ENCODE measurements at regions not wholly inside any gene's neighbourhood (a gene's known extent, or its start where the extent isn't known, plus 50 kb on each side); places are given as distances from the start of the nearest gene placed in this dataset.

- no peak overlapping the region for H3K27ac ChIP-seq (ENCODE audit: insufficient read depth, low read depth, low read length, poor library complexity, severe bottlenecking)
- H3K4me3 ChIP-seq (ENCODE audit: insufficient read depth, low read depth, low read length), result no peak overlapping the region
- no peaks in the 10 kb centered on the region for H3K9me3 ChIP-seq (ENCODE audit: control insufficient read depth, low read length)
- H3K36me3 ChIP-seq (ENCODE audit: control insufficient read depth, insufficient read depth, low read length), result no peaks in the 10 kb centered on the region
- 71 to 100% methylated on average over 1 of the region's 1 CpG for WGBS, 2 experiments
- H3K4me1 ChIP-seq (ENCODE audit: control insufficient read depth, insufficient read depth, low read length), result peaks cover 11% of the 10 kb centered on the region
- H3K27me3 ChIP-seq (ENCODE audit: control insufficient read depth, insufficient read depth, low read length, poor library complexity, severe bottlenecking), result no peaks in the 10 kb centered on the region
Measured at GRCh38 chr10:118110750-118111149, 64.0 kb upstream of the RAB11FIP2 start.

DNA sequence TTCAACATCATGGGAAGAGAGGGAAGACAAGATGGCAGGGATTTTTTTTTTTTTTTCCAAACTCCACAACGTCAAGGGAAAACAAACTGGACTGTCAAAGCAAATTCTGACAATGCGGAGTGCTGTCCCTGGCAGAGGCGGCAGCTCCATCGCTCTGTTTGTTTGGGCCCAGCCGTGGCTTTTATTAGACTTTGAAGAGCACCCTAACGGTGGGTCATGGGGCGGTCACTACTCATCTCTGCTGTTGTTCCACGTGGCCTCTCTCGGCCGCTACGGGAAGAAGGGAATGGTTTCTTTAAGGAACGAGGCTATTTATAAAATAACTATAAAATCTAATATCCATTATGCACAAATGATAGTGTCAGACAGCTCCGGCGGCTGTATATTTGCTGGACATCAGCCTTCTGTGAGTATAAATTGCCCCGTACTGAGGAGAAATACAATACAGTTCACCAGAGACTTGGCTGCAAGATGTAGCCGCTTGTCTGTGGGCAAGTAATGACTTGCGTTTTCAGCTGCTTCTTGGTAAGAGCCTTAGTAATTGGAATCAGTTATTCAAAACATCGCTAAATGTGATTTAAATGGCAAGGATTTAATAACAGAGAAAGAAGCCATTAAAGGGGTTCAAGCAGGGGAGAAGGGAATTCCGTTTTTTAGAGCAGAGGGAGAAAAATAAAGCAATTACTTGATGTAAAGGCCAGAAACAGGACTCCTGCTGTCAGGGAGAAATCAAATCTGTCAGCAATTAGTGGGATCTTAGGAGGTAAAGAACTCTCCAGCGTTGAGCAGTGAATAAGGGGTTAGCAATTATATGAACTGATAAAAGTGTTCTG, 61.7 kb upstream of the RAB11FIP2 start:
- no peaks in the 10 kb centered on the region for H3K36me3 ChIP-seq (ENCODE audit: control insufficient read depth, insufficient read depth, low read length)
- peaks cover 11% of the 10 kb centered on the region for H3K4me1 ChIP-seq (ENCODE audit: control insufficient read depth, insufficient read depth, low read length)
- H3K27me3 ChIP-seq (ENCODE audit: control insufficient read depth, insufficient read depth, low read length, poor library complexity, severe bottlenecking), result no peaks in the 10 kb centered on the region
- H3K4me3 ChIP-seq (ENCODE audit: insufficient read depth, low read depth, low read length), result no peak overlapping the region
- no peak overlapping the region for H3K27ac ChIP-seq (ENCODE audit: insufficient read depth, low read depth, low read length, poor library complexity, severe bottlenecking)
- no peaks in the 10 kb centered on the region for H3K9me3 ChIP-seq (ENCODE audit: control insufficient read depth, low read length)
- WGBS, 2 experiments, result 74 to 80% methylated on average over 16 of the region's 20 CpGs

DNA sequence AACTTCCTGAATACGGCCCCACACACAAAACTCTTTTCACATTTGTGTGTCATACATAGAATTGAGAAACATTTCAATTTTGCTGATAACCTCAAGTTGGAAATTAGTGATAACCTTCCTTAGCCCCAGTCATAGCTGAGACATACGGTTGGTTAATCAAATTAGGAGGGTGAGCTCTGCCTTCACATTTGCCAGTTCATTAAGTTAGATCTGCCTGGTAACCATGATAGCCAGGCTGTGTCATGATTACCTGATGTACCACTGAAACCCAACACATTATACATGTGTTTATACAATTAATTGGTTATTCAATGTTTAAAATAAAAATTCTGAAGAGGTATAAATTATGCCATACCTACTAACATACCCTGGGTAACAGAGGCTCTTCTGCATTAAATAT, 60.8 kb upstream of the RAB11FIP2 start:
- H3K4me1 ChIP-seq (ENCODE audit: control insufficient read depth, insufficient read depth, low read length), result peaks cover 11% of the 10 kb centered on the region
- WGBS, 2 experiments, result 96 to 97% methylated on average over 2 of the region's 2 CpGs
- H3K27ac ChIP-seq (ENCODE audit: insufficient read depth, low read depth, low read length, poor library complexity, severe bottlenecking), result no peak overlapping the region
- H3K4me3 ChIP-seq (ENCODE audit: insufficient read depth, low read depth, low read length), result no peak overlapping the region
- no peaks in the 10 kb centered on the region for H3K36me3 ChIP-seq (ENCODE audit: control insufficient read depth, insufficient read depth, low read length)
- H3K9me3 ChIP-seq (ENCODE audit: control insufficient read depth, low read length), result no peaks in the 10 kb centered on the region
- no peaks in the 10 kb centered on the region for H3K27me3 ChIP-seq (ENCODE audit: control insufficient read depth, insufficient read depth, low read length, poor library complexity, severe bottlenecking)

- Histone ChIP-seq H3K4me3 (ENCODE audit: insufficient read depth, low read depth, low read length) (no peak overlapping the region), H3K36me3 (ENCODE audit: control insufficient read depth, insufficient read depth, low read length) (no peaks in the 10 kb centered on the region), H3K27ac (ENCODE audit: insufficient read depth, low read depth, low read length, poor library complexity, severe bottlenecking) (no peak overlapping the region), H3K27me3 (ENCODE audit: control insufficient read depth, insufficient read depth, low read length, poor library complexity, severe bottlenecking) (no peaks in the 10 kb centered on the region), H3K9me3 (ENCODE audit: control insufficient read depth, low read length) (no peaks in the 10 kb centered on the region), H3K4me1 (ENCODE audit: control insufficient read depth, insufficient read depth, low read length) (peaks cover 11% of the 10 kb centered on the region)
- 100% methylated on average over 1 of the region's 1 CpG; no CpG with 5 or more reads in 1 of the 2 experiments for WGBS, 2 experiments
Measured at GRCh38 chr10:118107040-118107439, 60.3 kb upstream of the RAB11FIP2 start.

- no peak overlapping the region for H3K27ac ChIP-seq (ENCODE audit: insufficient read depth, low read depth, low read length, poor library complexity, severe bottlenecking)
- H3K4me3 ChIP-seq (ENCODE audit: insufficient read depth, low read depth, low read length), result no peak overlapping the region
- no peaks in the 10 kb centered on the region for H3K9me3 ChIP-seq (ENCODE audit: control insufficient read depth, low read length)
- WGBS, 2 experiments, result 63 to 66% methylated on average over 3 of the region's 3 CpGs
- H3K4me1 ChIP-seq (ENCODE audit: control insufficient read depth, insufficient read depth, low read length), result peaks cover 11% of the 10 kb centered on the region
- no peaks in the 10 kb centered on the region for H3K36me3 ChIP-seq (ENCODE audit: control insufficient read depth, insufficient read depth, low read length)
- no peaks in the 10 kb centered on the region for H3K27me3 ChIP-seq (ENCODE audit: control insufficient read depth, insufficient read depth, low read length, poor library complexity, severe bottlenecking)
Measured at GRCh38 chr10:118106426-118106825, 59.7 kb upstream of the RAB11FIP2 start.

DNA sequence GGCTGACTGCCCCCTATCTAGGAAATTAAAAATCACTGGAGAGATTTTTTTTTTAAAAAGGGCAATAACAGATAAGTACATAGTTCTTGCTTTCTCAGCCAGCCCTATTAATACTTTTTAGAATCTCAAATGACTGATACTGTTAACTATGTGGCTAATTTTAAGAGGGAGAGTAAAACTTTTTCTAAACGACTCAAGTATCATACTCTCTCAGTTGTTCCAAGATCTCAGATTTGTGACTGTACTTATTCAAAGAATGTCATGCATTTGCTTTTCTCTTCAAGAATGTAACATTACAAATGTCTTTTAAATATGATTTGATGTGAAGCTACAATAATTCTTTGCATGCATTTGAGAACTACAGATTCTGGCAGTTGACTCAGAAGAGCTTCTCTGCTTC, 55.4 kb upstream of the RAB11FIP2 start:
- H3K27me3 ChIP-seq (ENCODE audit: control insufficient read depth, insufficient read depth, low read length, poor library complexity, severe bottlenecking), result no peaks in the 10 kb centered on the region
- H3K36me3 ChIP-seq (ENCODE audit: control insufficient read depth, insufficient read depth, low read length), result no peaks in the 10 kb centered on the region
- WGBS, 2 experiments, result 100% methylated on average over 1 of the region's 1 CpG; no CpG with 5 or more reads in 1 of the 2 experiments
- H3K27ac ChIP-seq (ENCODE audit: insufficient read depth, low read depth, low read length, poor library complexity, severe bottlenecking), result no peak overlapping the region
- no peak overlapping the region for H3K4me3 ChIP-seq (ENCODE audit: insufficient read depth, low read depth, low read length)
- H3K9me3 ChIP-seq (ENCODE audit: control insufficient read depth, low read length), result no peaks in the 10 kb centered on the region
- H3K4me1 ChIP-seq (ENCODE audit: control insufficient read depth, insufficient read depth, low read length), result no peaks in the 10 kb centered on the region

DNA sequence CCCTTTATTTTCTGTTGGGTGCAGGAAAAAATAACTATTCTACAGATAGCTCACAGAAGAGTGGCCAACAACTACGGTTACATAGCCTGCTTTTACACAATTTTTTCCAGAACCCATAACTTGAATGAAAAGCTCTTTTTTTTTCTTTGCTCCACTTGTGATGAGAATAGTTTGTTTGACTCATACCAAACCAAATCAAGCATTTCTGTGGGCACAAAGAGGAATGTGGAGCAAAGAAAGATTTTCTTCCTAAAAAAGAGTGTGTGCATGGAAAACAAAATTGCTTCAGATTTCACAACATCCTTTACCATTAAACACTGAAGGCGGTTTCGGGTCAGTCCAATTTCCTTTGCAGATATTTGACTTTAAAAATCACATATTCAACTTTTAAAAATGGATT, 54.8 kb upstream of the RAB11FIP2 start:
- Histone ChIP-seq H3K36me3 (ENCODE audit: control insufficient read depth, insufficient read depth, low read length) (no peaks in the 10 kb centered on the region), H3K9me3 (ENCODE audit: control insufficient read depth, low read length) (no peaks in the 10 kb centered on the region), H3K4me3 (ENCODE audit: insufficient read depth, low read depth, low read length) (no peak overlapping the region), H3K27me3 (ENCODE audit: control insufficient read depth, insufficient read depth, low read length, poor library complexity, severe bottlenecking) (no peaks in the 10 kb centered on the region), H3K4me1 (ENCODE audit: control insufficient read depth, insufficient read depth, low read length) (no peaks in the 10 kb centered on the region), H3K27ac (ENCODE audit: insufficient read depth, low read depth, low read length, poor library complexity, severe bottlenecking) (no peak overlapping the region)
- 79 to 96% methylated on average over 2 to 3 of the region's 3 CpGs for WGBS, 2 experiments

Measured in ectodermal cell (in vitro differentiated cells).